A549 (cell line): ENCODE measurements at regions not wholly inside any gene's neighbourhood (a gene's known extent, or its start where the extent isn't known, plus 50 kb on each side); places are given as distances from the start of the nearest gene placed in this dataset.

Source experiments
- BHLHE40 ChIP-seq: IDR thresholded peaks from 2 replicates; pipeline ENCODE4 v1.6.1; 2012; ENCODE audit warnings: low read depth, low read length, inconsistent platforms
- CHD2 ChIP-seq: fragments of 150-350 bp; IDR thresholded peaks from 2 replicates; pipeline ENCODE4 v1.6.1; 2014; ENCODE audit warnings: low read length; ENCODE audit not compliant: partially characterized antibody
- CTCF ChIP-seq: fragments of >200 bp; sonication (Bioruptor Twin); formaldehyde crosslinking; IDR thresholded peaks from 3 replicates; pipeline ENCODE4 v1.5.1; 2016
- ESRRA ChIP-seq: fragments of 150-350 bp; IDR thresholded peaks from 2 replicates; pipeline ENCODE4 v1.6.1; 2014; ENCODE audit warnings: mild to moderate bottlenecking, low read length, borderline replicate concordance
- HES2 ChIP-seq: fragments of >200 bp; sonication (Bioruptor Twin); formaldehyde crosslinking; IDR thresholded peaks from 2 replicates; pipeline ENCODE4 v1.6.1; 2016
- MAZ ChIP-seq: fragments of 150-350 bp; IDR thresholded peaks from 2 replicates; pipeline ENCODE4 v1.6.1; 2014; ENCODE audit warnings: antibody characterized with exemption, low read depth, low read length, borderline replicate concordance
- RNF2 ChIP-seq: fragments of 200-600 bp; sonication (generic); IDR thresholded peaks from 2 replicates; pipeline ENCODE4 v1.6.1; 2016; ENCODE audit warnings: low read depth, mild to moderate bottlenecking, antibody characterized with exemption, moderate library complexity, borderline replicate concordance
- TFCP2L1 ChIP-seq: fragments of 250-450 bp; sonication (Bioruptor Pico); IDR thresholded peaks from 2 replicates; pipeline ENCODE4 v1.5.0; 2021; ENCODE audit warnings: mild to moderate bottlenecking

- no peak for TF ChIP-seq ESRRA
- TF ChIP-seq BHLHE40 = no peak
- TF ChIP-seq HES2 = no peak
- TF ChIP-seq CHD2 = no peak
- no peak for TF ChIP-seq CTCF
- TF ChIP-seq RNF2 = no peak
- no peak for TF ChIP-seq TFCP2L1 (CRISPR knock-in tag)
- no peak for TF ChIP-seq MAZ
These were observed 114.7 kb upstream of the OTUD4 start for GRCh38 chr4:145295122-145295521.
